WTC11 (cell line): ENCODE measurements at regions not wholly inside any gene's neighbourhood (a gene's known extent, or its start where the extent isn't known, plus 50 kb on each side); places are given as distances from the start of the nearest gene placed in this dataset.

Experiments
- FOXJ3 ChIP-seq: sonication (generic); formaldehyde crosslinking; IDR thresholded peaks from 2 replicates; pipeline ENCODE4 v1.9.0; 2021; ENCODE audit warnings: missing genetic modification reagents, mild to moderate bottlenecking, borderline replicate concordance
- FOXK1 ChIP-seq: sonication (generic); formaldehyde crosslinking; IDR thresholded peaks from 2 replicates; pipeline ENCODE4 v1.8.0; 2022; ENCODE audit warnings: mild to moderate bottlenecking, moderate library complexity, missing genetic modification reagents
- GTF2I ChIP-seq: fragments of 250-450 bp; sonication (Bioruptor Pico); conservative IDR thresholded peaks from 2 replicates; pipeline ENCODE4 v1.4.0; 2021; ENCODE audit warnings: mild to moderate bottlenecking
- KAT7 ChIP-seq: sonication (generic); formaldehyde crosslinking; IDR thresholded peaks from 2 replicates; pipeline ENCODE4 v1.8.1; 2023; ENCODE audit warnings: missing genetic modification reagents, mild to moderate bottlenecking, borderline replicate concordance
- NFYB ChIP-seq: sonication (generic); formaldehyde crosslinking; conservative IDR thresholded peaks from 2 replicates; pipeline ENCODE4 v1.8.0; 2022; ENCODE audit warnings: low read depth, missing genetic modification reagents
- SMAD3 ChIP-seq: sonication (generic); formaldehyde crosslinking; IDR thresholded peaks from 2 replicates; pipeline ENCODE4 v1.8.0; 2022; ENCODE audit warnings: missing genetic modification reagents, mild to moderate bottlenecking, borderline replicate concordance
- ZNF138 ChIP-seq: sonication (generic); formaldehyde crosslinking; conservative IDR thresholded peaks from 2 replicates; pipeline ENCODE4 v1.8.1; 2022; ENCODE audit warnings: mild to moderate bottlenecking, moderate library complexity, missing genetic modification reagents
- ZNF219 ChIP-seq: sonication (generic); formaldehyde crosslinking; IDR thresholded peaks from 2 replicates; pipeline ENCODE4 v1.8.0; 2023; ENCODE audit warnings: missing genetic modification reagents, mild to moderate bottlenecking, borderline replicate concordance
- TF ChIP-seq, protein P1 (sequence below): fragments of 200-600 bp; IDR thresholded peaks from 2 replicates; pipeline ENCODE4 v1.8.0; 2022; ENCODE audit warnings: antibody characterized with exemption
- TF ChIP-seq, protein P2 (sequence below): sonication (generic); formaldehyde crosslinking; IDR thresholded peaks from 2 replicates; pipeline ENCODE4 v1.8.1; 2022; ENCODE audit warnings: missing genetic modification reagents, borderline replicate concordance

DNA sequence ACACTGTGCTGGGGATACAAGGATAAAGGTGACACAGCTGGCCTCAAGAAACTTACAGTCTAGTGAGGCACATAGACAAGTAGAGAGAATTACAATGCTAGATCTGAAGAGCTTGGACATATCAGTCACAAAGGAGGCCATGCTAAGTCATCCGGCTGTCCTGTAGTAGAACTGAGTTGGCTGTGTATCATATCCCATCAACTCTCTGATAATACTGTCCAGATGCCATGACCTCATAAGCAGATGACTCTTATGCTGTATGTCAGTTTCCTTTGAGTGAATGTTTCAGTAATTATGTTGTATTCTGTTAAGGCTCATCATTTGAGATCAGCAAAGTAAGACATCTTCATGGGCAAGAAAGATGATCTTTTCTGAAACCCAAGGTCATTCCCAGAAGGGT lies 442.9 kb downstream of the MID1IP1 start:
- TF ChIP-seq, protein P1, sequence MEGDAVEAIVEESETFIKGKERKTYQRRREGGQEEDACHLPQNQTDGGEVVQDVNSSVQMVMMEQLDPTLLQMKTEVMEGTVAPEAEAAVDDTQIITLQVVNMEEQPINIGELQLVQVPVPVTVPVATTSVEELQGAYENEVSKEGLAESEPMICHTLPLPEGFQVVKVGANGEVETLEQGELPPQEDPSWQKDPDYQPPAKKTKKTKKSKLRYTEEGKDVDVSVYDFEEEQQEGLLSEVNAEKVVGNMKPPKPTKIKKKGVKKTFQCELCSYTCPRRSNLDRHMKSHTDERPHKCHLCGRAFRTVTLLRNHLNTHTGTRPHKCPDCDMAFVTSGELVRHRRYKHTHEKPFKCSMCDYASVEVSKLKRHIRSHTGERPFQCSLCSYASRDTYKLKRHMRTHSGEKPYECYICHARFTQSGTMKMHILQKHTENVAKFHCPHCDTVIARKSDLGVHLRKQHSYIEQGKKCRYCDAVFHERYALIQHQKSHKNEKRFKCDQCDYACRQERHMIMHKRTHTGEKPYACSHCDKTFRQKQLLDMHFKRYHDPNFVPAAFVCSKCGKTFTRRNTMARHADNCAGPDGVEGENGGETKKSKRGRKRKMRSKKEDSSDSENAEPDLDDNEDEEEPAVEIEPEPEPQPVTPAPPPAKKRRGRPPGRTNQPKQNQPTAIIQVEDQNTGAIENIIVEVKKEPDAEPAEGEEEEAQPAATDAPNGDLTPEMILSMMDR = no peak
- TF ChIP-seq, protein P2, sequence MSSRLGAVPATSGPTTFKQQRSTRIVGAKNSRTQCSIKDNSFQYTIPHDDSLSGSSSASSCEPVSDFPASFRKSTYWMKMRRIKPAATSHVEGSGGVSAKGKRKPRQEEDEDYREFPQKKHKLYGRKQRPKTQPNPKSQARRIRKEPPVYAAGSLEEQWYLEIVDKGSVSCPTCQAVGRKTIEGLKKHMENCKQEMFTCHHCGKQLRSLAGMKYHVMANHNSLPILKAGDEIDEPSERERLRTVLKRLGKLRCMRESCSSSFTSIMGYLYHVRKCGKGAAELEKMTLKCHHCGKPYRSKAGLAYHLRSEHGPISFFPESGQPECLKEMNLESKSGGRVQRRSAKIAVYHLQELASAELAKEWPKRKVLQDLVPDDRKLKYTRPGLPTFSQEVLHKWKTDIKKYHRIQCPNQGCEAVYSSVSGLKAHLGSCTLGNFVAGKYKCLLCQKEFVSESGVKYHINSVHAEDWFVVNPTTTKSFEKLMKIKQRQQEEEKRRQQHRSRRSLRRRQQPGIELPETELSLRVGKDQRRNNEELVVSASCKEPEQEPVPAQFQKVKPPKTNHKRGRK = no peak
- TF ChIP-seq NFYB (CRISPR knock-in tag) (no peak), FOXK1 (CRISPR knock-in tag) (no peak), ZNF138 (CRISPR knock-in tag) (no peak), GTF2I (CRISPR knock-in tag) (no peak), FOXJ3 (CRISPR knock-in tag) (no peak), KAT7 (CRISPR knock-in tag) (no peak), SMAD3 (CRISPR knock-in tag) (no peak), ZNF219 (no peak)
